K562 (cell line): ENCODE measurements at regions not wholly inside any gene's neighbourhood (a gene's known extent, or its start where the extent isn't known, plus 50 kb on each side); places are given as distances from the start of the nearest gene placed in this dataset.

Experiments
- ATAC-seq: fragments of 200-7000 bp; cut with Tn5 transposase; 3 replicates; pipeline ENCODE4 v1.9.1; 2020; ENCODE audit warnings: moderate library complexity
- BruUV-seq: library from RNA; stranded (reverse); fragments of 400-500 nt; replicated peaks from 2 replicates; lab custom pipeline; 2021; lab: Mats Ljungman, UMichigan
- CTCF ChIA-PET: fragments of 300-600 bp; formaldehyde crosslinking; extraction: SDS; loops from one replicate; lab custom pipeline; 2021; ENCODE audit warnings: low intra/inter-chr PET ratio; lab: Yijun Ruan, JAX
- POLR2A ChIA-PET: fragments of 300-600, 350-650 bp; sonication (Branson Sonifier 250); formaldehyde crosslinking; extraction: SDS; loops from one replicate; lab custom pipeline; 2021; ENCODE audit warnings: antibody characterized with exemption, inconsistent platforms; lab: Yijun Ruan, JAX
- DNase-seq, 4 experiments: peaks; one replicate each; pipeline versions ENCODE4 v3.0.0 to v3.0.0-alpha.2; 2011 to 2018; ENCODE audit warnings: low spot score in 3 of 4, mixed read lengths in 3 of 4; ENCODE audit errors: extremely low read depth in 1 of 4
- FAIRE-seq: peaks from 2 replicates; lab custom pipeline; 2011; peaks lifted over from hg19 to GRCh38; lab: Jason Lieb, UNC
- H2AFZ ChIP-seq: 2 replicates; pipeline ENCODE4 v1.6.0; 2011; ENCODE audit warnings: low read depth, low read length, control low read depth, inconsistent platforms
- H3K27ac ChIP-seq: fragments of 200-600 bp; 3 replicates; pipeline ENCODE4 v1.8.0; 2011; ENCODE audit warnings: low read depth, mild to moderate bottlenecking, control low read depth, inconsistent platforms, low read length, moderate library complexity, mixed read lengths; ENCODE audit errors: extremely low read depth
- H3K27me3 ChIP-seq, 2 experiments: fragments of 300-600 bp in 1 of 2; 2 replicates in 1 of 2; 3 replicates in 1 of 2; pipeline versions ENCODE4 v1.6.0 to v1.8.0; 2011; ENCODE audit warnings: inconsistent platforms in 2 of 2, low read length in 2 of 2, mild to moderate bottlenecking in 1 of 2, mixed read lengths in 1 of 2, moderate library complexity in 1 of 2; ENCODE audit not compliant: control insufficient read depth in 2 of 2, insufficient read depth in 2 of 2
- H3K36me3 ChIP-seq: fragments of 300-600 bp; 3 replicates; pipeline ENCODE4 v1.8.0; 2011; ENCODE audit warnings: mild to moderate bottlenecking, low read length, inconsistent platforms; ENCODE audit not compliant: control insufficient read depth, insufficient read depth
- H3K4me1 ChIP-seq, 2 experiments: fragments of 200-600 bp in 1 of 2; replicated peaks in 1 of 2; 2 replicates in 1 of 2; 3 replicates in 1 of 2; pipeline versions ENCODE4 v1.5.1 to v1.8.0; 2011; ENCODE audit warnings: inconsistent platforms in 2 of 2, low read length in 2 of 2, mild to moderate bottlenecking in 1 of 2, mixed read lengths in 1 of 2, moderate library complexity in 1 of 2; ENCODE audit not compliant: control insufficient read depth in 2 of 2, insufficient read depth in 2 of 2
- H3K4me2 ChIP-seq: 2 replicates; pipeline ENCODE4 v1.6.1; 2011; ENCODE audit warnings: low read length, control low read depth, inconsistent platforms, mixed read lengths; ENCODE audit not compliant: insufficient read depth
- H3K4me3 ChIP-seq: fragments of 200-600 bp; sonication (generic), shearing (Covaris generic); 2 replicates; pipeline ENCODE4 v1.5.1; 2016; ENCODE audit warnings: control low read depth, inconsistent platforms
- H3K79me2 ChIP-seq: fragments of 200-600 bp; 3 replicates; pipeline ENCODE4 v1.8.0; 2011; ENCODE audit warnings: low read length, inconsistent platforms; ENCODE audit not compliant: control insufficient read depth, insufficient read depth
- H3K9ac ChIP-seq, 2 experiments: 2 replicates each; pipeline versions ENCODE4 v1.6.0 to v1.6.1; 2011; ENCODE audit warnings: low read depth in 2 of 2, low read length in 2 of 2, control low read depth in 1 of 2, inconsistent platforms in 1 of 2, mild to moderate bottlenecking in 1 of 2, mixed read lengths in 1 of 2; ENCODE audit not compliant: insufficient read depth in 1 of 2
- H3K9me1 ChIP-seq: one replicate; pipeline ENCODE4 v1.6.0; 2011; ENCODE audit warnings: inconsistent platforms, mild to moderate bottlenecking, low read length, moderate library complexity; ENCODE audit not compliant: control insufficient read depth, insufficient read depth
- H3K9me3 ChIP-seq: replicated peaks from 2 replicates; pipeline ENCODE4 v1.5.1; 2011; ENCODE audit warnings: low read depth, low read length, inconsistent platforms; ENCODE audit not compliant: control insufficient read depth, insufficient read depth
- H4K20me1 ChIP-seq: replicated peaks from 2 replicates; pipeline ENCODE4 v1.6.1; 2011; ENCODE audit warnings: low read length, inconsistent platforms, mixed read lengths; ENCODE audit not compliant: control insufficient read depth, insufficient read depth
- ARID3B ChIP-seq: fragments of 250-450 bp; sonication (Bioruptor Pico); IDR thresholded peaks from 2 replicates; pipeline ENCODE4 v1.4.0; 2020; ENCODE audit warnings: borderline replicate concordance
- KDM4B ChIP-seq, 2 experiments: fragments of 450-650 bp in 1 of 2; sonication (generic) in 1 of 2; IDR thresholded peaks; 2 replicates each; pipeline ENCODE4 v1.6.1; 2016 to 2017; ENCODE audit warnings: borderline replicate concordance in 2 of 2, antibody characterized with exemption in 1 of 2, low read depth in 1 of 2, mild to moderate bottlenecking in 1 of 2
- ZNF347 ChIP-seq: fragments of 450-650 bp; formaldehyde crosslinking; IDR thresholded peaks from 2 replicates; pipeline ENCODE4 v1.4.0; 2020; ENCODE audit warnings: low read depth, mild to moderate bottlenecking, moderate library complexity
- WGBS: fragments of 100-300 bp; shearing (Covaris generic); methylation state at CpG from one replicate; pipeline ENCODE4 v1.1.6; 2016; ENCODE audit warnings: low coverage, mixed read lengths; ENCODE audit not compliant: insufficient coverage; ENCODE audit errors: missing lambda C conversion rate; 5-methylcytosine and 5-hydroxymethylcytosine counted together
- in situ Hi-C: fragments of 300-500 bp; cut with MboI; formaldehyde crosslinking; loops from 4 replicates; pipeline ENCODE4 v1.15.0; 2018; ENCODE audit warnings: inconsistent platforms, mixed read lengths
- intact Hi-C: fragments of 100-400 bp; cut with micrococcal nuclease; formaldehyde crosslinking; loops from 2 replicates; pipeline ENCODE4 v1.14.2; 2022
- TF ChIP-seq, protein P1 (sequence below), 2 experiments: fragments of 450-650 bp; IDR thresholded peaks; 2 replicates each; pipeline ENCODE4 v1.6.1; 2016

DNA sequence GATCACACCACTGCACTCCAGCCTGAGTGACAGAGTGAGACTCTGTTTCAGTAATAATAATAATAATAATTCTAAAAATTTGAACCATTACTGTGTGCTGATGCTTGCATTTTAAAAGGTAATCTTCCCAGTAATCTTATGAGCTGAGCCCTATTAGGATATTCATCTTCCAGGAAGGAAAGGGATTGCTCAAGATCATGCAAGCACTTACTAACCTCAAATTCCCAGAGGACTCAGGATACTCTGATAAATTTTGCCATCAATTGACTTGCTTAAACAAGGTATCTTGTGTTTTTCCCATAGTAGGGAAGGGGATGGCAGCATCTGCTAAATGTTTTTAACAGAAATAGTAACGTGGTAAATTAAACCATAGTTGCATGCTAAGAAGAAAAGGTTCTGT, 176.4 kb upstream of the MRPS30 start:
- BruUV-seq, result no TSS peak
- in situ Hi-C loops, result no loop called here
- no peak overlapping the region for H3K9ac ChIP-seq
- no peaks in the 10 kb centered on the region for H3K9me1 ChIP-seq
- H3K4me1 ChIP-seq, result no peaks in the 10 kb centered on the region
- H3K27me3 ChIP-seq, result no peaks in the 10 kb centered on the region
- 0% methylated on average over 1 of the region's 1 CpG for WGBS
- no peak overlapping the region for H3K4me3 ChIP-seq
- ATAC-seq, result no peak
- no peaks in the 10 kb centered on the region; the same call in 1 of the 2 replicates for H3K9me3 ChIP-seq
- no peak for DNase-seq
- no peak overlapping the region for H2AFZ ChIP-seq
- TF ChIP-seq KDM4B (IDR thresholded peaks at IDR 0.05; ENCODE audit: borderline replicate concordance in 2 of 2, low read depth in 1 of 2), result no peak
- TF ChIP-seq ARID3B (CRISPR knock-in tag), result no peak
- TF ChIP-seq, all 486 proteins: peak for 0
- Histone ChIP-seq H3K36me3 (no peaks in the 10 kb centered on the region), H3K27ac (no peak overlapping the region), H3K4me2 (no peak overlapping the region), H4K20me1 (no peaks in the 10 kb centered on the region), H3K79me2 (no peaks in the 10 kb centered on the region)
- POLR2A ChIA-PET, result no interaction called here
- no peak for FAIRE-seq
- intact Hi-C loops, result no loop called here
- CTCF ChIA-PET, result no interaction called here

GRCh38 chr5:44626846-44627245, 181.9 kb upstream of the MRPS30 start:
- Histone ChIP-seq H3K4me2 (no peak overlapping the region), H3K9ac (no peak overlapping the region), H3K4me1 (no peaks in the 10 kb centered on the region), H2AFZ (no peak overlapping the region), H3K27me3 (no peaks in the 10 kb centered on the region), H3K27ac (no peak overlapping the region), H3K36me3 (no peaks in the 10 kb centered on the region), H3K79me2 (no peaks in the 10 kb centered on the region), H3K4me3 (no peak overlapping the region), H3K9me1 (no peaks in the 10 kb centered on the region), H4K20me1 (no peaks in the 10 kb centered on the region), H3K9me3 (no peaks in the 10 kb centered on the region)
- ChIA-PET POLR2A (no interaction called here), CTCF (no interaction called here)
- intact Hi-C loops, result no loop called here
- BruUV-seq, result no TSS peak
- no peak for FAIRE-seq
- TF ChIP-seq ZNF347 (CRISPR knock-in tag), result no peak
- TF ChIP-seq, protein P1, sequence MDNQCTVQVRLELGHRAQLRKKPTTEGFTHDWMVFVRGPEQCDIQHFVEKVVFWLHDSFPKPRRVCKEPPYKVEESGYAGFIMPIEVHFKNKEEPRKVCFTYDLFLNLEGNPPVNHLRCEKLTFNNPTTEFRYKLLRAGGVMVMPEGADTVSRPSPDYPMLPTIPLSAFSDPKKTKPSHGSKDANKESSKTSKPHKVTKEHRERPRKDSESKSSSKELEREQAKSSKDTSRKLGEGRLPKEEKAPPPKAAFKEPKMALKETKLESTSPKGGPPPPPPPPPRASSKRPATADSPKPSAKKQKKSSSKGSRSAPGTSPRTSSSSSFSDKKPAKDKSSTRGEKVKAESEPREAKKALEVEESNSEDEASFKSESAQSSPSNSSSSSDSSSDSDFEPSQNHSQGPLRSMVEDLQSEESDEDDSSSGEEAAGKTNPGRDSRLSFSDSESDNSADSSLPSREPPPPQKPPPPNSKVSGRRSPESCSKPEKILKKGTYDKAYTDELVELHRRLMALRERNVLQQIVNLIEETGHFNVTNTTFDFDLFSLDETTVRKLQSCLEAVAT (IDR thresholded peaks at IDR 0.05), result no peak
- in situ Hi-C loops, result no loop called here
- no peak for ATAC-seq
- DNase-seq, result no peak
